ENCODE measurements at regions not wholly inside any gene's neighbourhood (a gene's known extent, or its start where the extent isn't known, plus 50 kb on each side); places are given as distances from the start of the nearest gene placed in this dataset.

DNA sequence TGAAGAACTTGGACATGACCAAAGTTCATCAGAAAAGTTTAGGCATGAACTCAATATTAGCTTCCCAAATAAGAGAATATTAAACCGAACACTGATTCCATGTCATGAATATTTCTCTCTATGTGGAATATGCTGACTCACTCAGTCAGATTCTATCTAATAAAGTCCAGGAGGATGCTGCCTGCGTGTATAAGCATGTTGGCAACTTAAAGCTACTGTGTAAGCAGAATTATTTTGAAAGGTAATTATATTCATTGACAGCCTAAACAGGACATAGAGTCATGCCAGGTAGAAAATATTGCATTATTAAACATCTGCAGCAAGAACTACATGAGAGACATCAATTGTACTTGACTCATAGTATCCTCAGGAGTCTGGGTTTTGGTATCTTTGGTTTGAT is 367.9 kb upstream of the SPOCK3 start:
- H3K4me1 ChIP-seq (ENCODE audit: insufficient read depth, low read length): no peaks in the 10 kb centered on the region
- Mint-ChIP-seq H3K27me3 (ENCODE audit: low read depth, unreplicated experiment) (no peaks in the 10 kb centered on the region), H3K9me3 (ENCODE audit: unreplicated experiment) (no peaks in the 10 kb centered on the region), H3K36me3 (ENCODE audit: low read depth, unreplicated experiment) (no peaks in the 10 kb centered on the region), H3K27ac (ENCODE audit: unreplicated experiment) (no peak overlapping the region), H3K4me1 (ENCODE audit: low read depth, unreplicated experiment) (no peaks in the 10 kb centered on the region), H3K4me3 (ENCODE audit: unreplicated experiment) (no peak overlapping the region)
- H3K9me3 ChIP-seq (ENCODE audit: insufficient read depth, low read depth, low read length): no peaks in the 10 kb centered on the region
- H3K4me3 ChIP-seq (ENCODE audit: insufficient read depth, low read depth, low read length): no peak overlapping the region
- H4K20me1 ChIP-seq (ENCODE audit: insufficient read depth, low read length): no peaks in the 10 kb centered on the region
- H3K9ac ChIP-seq (ENCODE audit: low read length): no peak overlapping the region
- no peaks in the 10 kb centered on the region for H3K79me2 ChIP-seq (ENCODE audit: insufficient read depth, low read length)
- no peak overlapping the region for H3K4me2 ChIP-seq (ENCODE audit: low read length)
- no peaks in the 10 kb centered on the region for H3K27me3 ChIP-seq (ENCODE audit: insufficient read depth, low read length)
- DNase-seq (ENCODE audit: low read depth): no peak
- no peak for FAIRE-seq
- TF ChIP-seq EZH2 (IDR thresholded peaks at IDR 0.05; ENCODE audit: insufficient read depth, low read length): no peak
- TF ChIP-seq, protein P1, sequence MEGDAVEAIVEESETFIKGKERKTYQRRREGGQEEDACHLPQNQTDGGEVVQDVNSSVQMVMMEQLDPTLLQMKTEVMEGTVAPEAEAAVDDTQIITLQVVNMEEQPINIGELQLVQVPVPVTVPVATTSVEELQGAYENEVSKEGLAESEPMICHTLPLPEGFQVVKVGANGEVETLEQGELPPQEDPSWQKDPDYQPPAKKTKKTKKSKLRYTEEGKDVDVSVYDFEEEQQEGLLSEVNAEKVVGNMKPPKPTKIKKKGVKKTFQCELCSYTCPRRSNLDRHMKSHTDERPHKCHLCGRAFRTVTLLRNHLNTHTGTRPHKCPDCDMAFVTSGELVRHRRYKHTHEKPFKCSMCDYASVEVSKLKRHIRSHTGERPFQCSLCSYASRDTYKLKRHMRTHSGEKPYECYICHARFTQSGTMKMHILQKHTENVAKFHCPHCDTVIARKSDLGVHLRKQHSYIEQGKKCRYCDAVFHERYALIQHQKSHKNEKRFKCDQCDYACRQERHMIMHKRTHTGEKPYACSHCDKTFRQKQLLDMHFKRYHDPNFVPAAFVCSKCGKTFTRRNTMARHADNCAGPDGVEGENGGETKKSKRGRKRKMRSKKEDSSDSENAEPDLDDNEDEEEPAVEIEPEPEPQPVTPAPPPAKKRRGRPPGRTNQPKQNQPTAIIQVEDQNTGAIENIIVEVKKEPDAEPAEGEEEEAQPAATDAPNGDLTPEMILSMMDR (IDR thresholded peaks at IDR 0.05; ENCODE audit: insufficient read depth, low read depth, low read length): no peak
- H3K36me3 ChIP-seq (ENCODE audit: insufficient read depth, low read length): no peaks in the 10 kb centered on the region
- H2AFZ ChIP-seq (ENCODE audit: low read depth, low read length): no peak overlapping the region
- no peak overlapping the region for H3K27ac ChIP-seq (ENCODE audit: low read depth, low read length)

DNA sequence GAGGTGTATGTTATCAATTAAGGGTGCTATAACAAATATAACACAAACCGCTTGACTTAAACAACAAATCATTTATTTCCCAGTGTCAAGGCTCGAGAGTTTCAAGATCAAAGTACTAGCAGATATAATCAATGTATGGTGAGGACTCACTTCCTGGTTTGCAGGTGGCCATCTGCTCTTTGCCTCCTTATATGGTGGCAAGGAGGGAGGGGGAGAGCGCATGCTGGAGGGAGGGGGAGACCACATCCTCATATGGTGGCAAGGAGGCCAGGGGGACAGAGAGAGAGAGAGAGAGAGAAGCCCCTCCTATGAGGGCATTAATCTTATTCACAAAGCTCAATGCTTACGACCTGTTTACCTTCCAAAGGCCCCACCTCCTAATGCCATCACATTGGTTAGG is 372.3 kb upstream of the SPOCK3 start:
- H4K20me1 ChIP-seq (ENCODE audit: insufficient read depth, low read length): no peaks in the 10 kb centered on the region
- H3K4me1 ChIP-seq (ENCODE audit: insufficient read depth, low read length): no peaks in the 10 kb centered on the region
- H3K4me2 ChIP-seq (ENCODE audit: low read length): no peak overlapping the region
- no peaks in the 10 kb centered on the region for H3K79me2 ChIP-seq (ENCODE audit: insufficient read depth, low read length)
- Mint-ChIP-seq H3K36me3 (ENCODE audit: low read depth, unreplicated experiment) (no peaks in the 10 kb centered on the region), H3K9me3 (ENCODE audit: unreplicated experiment) (no peaks in the 10 kb centered on the region), H3K27me3 (ENCODE audit: low read depth, unreplicated experiment) (no peaks in the 10 kb centered on the region), H3K4me1 (ENCODE audit: low read depth, unreplicated experiment) (no peaks in the 10 kb centered on the region), H3K4me3 (ENCODE audit: unreplicated experiment) (no peak overlapping the region), H3K27ac (ENCODE audit: unreplicated experiment) (no peak overlapping the region)
- no peaks in the 10 kb centered on the region for H3K36me3 ChIP-seq (ENCODE audit: insufficient read depth, low read length)
- no peaks in the 10 kb centered on the region for H3K27me3 ChIP-seq (ENCODE audit: insufficient read depth, low read length)
- H3K4me3 ChIP-seq (ENCODE audit: insufficient read depth, low read depth, low read length): no peak overlapping the region
- FAIRE-seq (no peak), DNase-seq (ENCODE audit: low read depth) (no peak)
- no peaks in the 10 kb centered on the region for H3K9me3 ChIP-seq (ENCODE audit: insufficient read depth, low read depth, low read length)
- H3K9ac ChIP-seq (ENCODE audit: low read length): no peak overlapping the region
- no peak overlapping the region for H2AFZ ChIP-seq (ENCODE audit: low read depth, low read length)
- TF ChIP-seq, protein P1 (IDR thresholded peaks at IDR 0.05; ENCODE audit: insufficient read depth, low read depth, low read length): no peak
- TF ChIP-seq EZH2 (IDR thresholded peaks at IDR 0.05; ENCODE audit: insufficient read depth, low read length): no peak
- no peak overlapping the region for H3K27ac ChIP-seq (ENCODE audit: low read depth, low read length)

DNA sequence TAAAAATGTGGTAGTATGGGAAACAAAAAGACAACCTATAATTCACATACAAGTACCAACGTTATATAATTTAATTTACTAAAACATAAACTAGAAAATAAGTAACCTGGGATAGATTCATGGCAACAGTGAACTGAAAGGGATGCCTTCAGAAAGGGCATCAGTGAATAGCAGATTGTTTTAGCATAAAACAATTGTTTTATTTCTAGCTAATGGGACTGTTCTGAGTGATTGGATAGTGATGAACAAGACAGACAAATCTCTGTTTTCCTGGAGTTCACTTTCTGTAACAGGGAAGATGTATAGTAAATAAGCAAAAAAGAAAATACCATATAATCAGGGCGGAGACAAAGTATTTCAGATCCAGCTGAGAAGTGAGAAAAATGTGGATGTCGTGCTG is 379.1 kb upstream of the SPOCK3 start:
- FAIRE-seq (no peak), DNase-seq (ENCODE audit: low read depth) (no peak)
- Histone ChIP-seq H3K4me1 (ENCODE audit: insufficient read depth, low read length) (no peaks in the 10 kb centered on the region), H3K27ac (ENCODE audit: low read depth, low read length) (no peak overlapping the region), H3K4me2 (ENCODE audit: low read length) (no peak overlapping the region), H3K4me3 (ENCODE audit: insufficient read depth, low read depth, low read length) (no peak overlapping the region), H3K9me3 (ENCODE audit: insufficient read depth, low read depth, low read length) (no peaks in the 10 kb centered on the region), H2AFZ (ENCODE audit: low read depth, low read length) (no peak overlapping the region), H3K36me3 (ENCODE audit: insufficient read depth, low read length) (no peaks in the 10 kb centered on the region), H3K9ac (ENCODE audit: low read length) (no peak overlapping the region), H3K79me2 (ENCODE audit: insufficient read depth, low read length) (no peaks in the 10 kb centered on the region), H3K27me3 (ENCODE audit: insufficient read depth, low read length) (no peaks in the 10 kb centered on the region), H4K20me1 (ENCODE audit: insufficient read depth, low read length) (no peaks in the 10 kb centered on the region)
- no peaks in the 10 kb centered on the region for H3K27me3 Mint-ChIP-seq (ENCODE audit: low read depth, unreplicated experiment)
- no peak for TF ChIP-seq EZH2 (IDR thresholded peaks at IDR 0.05; ENCODE audit: insufficient read depth, low read length)
- TF ChIP-seq, protein P1 (IDR thresholded peaks at IDR 0.05; ENCODE audit: insufficient read depth, low read depth, low read length): no peak
- H3K4me3 Mint-ChIP-seq (ENCODE audit: unreplicated experiment): no peak overlapping the region
- H3K27ac Mint-ChIP-seq (ENCODE audit: unreplicated experiment): no peak overlapping the region
- H3K36me3 Mint-ChIP-seq (ENCODE audit: low read depth, unreplicated experiment): no peaks in the 10 kb centered on the region
- peaks cover 2% of the 10 kb centered on the region for H3K4me1 Mint-ChIP-seq (ENCODE audit: low read depth, unreplicated experiment)
- H3K9me3 Mint-ChIP-seq (ENCODE audit: unreplicated experiment): peaks cover 3% of the 10 kb centered on the region

Data from astrocyte (in vitro differentiated cells and primary cell).